A549 (cell line): ENCODE measurements at regions not wholly inside any gene's neighbourhood (a gene's known extent, or its start where the extent isn't known, plus 50 kb on each side); places are given as distances from the start of the nearest gene placed in this dataset.

Source experiments
- ATAC-seq, 2 experiments: fragments of 200-7000 bp in 1 of 2; fragments of >200 bp in 1 of 2; cut with Nextera tagmentation in 1 of 2; cut with Tn5 transposase in 1 of 2; 3 replicates each; pipeline versions ENCODE4 v1.8.0 to v1.9.1; 2018 to 2020; ENCODE audit warnings: mild to moderate bottlenecking in 1 of 2, moderate library complexity in 1 of 2
- CTCF ChIA-PET: fragments of 300-600 bp; sonication (Branson Sonifier 250); formaldehyde crosslinking; extraction: SDS; loops from one replicate; lab custom pipeline; 2021; ENCODE audit warnings: antibody characterized with exemption, inconsistent platforms; lab: Yijun Ruan, JAX
- POLR2A ChIA-PET: fragments of 350-600 bp; formaldehyde crosslinking; extraction: SDS; loops from one replicate; lab custom pipeline; 2021; ENCODE audit warnings: antibody characterized with exemption, inconsistent platforms; lab: Yijun Ruan, JAX
- DNase-seq, 2 experiments: peaks; one replicate each; pipeline versions ENCODE4 v3.0.0 to v3.0.0-alpha.2; 2011 to 2016; ENCODE audit warnings: low read depth in 1 of 2, low spot score in 1 of 2
- FAIRE-seq: peaks from 2 replicates; lab custom pipeline; 2011; peaks lifted over from hg19 to GRCh38; lab: Jason Lieb, UNC
- H3K27ac ChIP-seq, 2 experiments: fragments of >200 bp; sonication (Bioruptor Twin); formaldehyde crosslinking; 3 replicates each; pipeline ENCODE4 v1.5.1; 2016 to 2017
- H3K4me1 ChIP-seq: fragments of >200 bp; sonication (Bioruptor Twin); formaldehyde crosslinking; 3 replicates; pipeline ENCODE4 v1.6.1; 2016
- H3K4me2 ChIP-seq: fragments of >200 bp; sonication (Bioruptor Twin); formaldehyde crosslinking; 3 replicates; pipeline ENCODE4 v1.6.1; 2016
- H3K4me3 ChIP-seq: fragments of >200 bp; sonication (Bioruptor Twin); formaldehyde crosslinking; 3 replicates; pipeline ENCODE4 v1.5.1; 2016
- H3K9me3 ChIP-seq: fragments of >200 bp; sonication (Bioruptor Twin); formaldehyde crosslinking; 3 replicates; pipeline ENCODE4 v1.6.1; 2016
- BCL3 ChIP-seq: fragments of >200 bp; sonication (Bioruptor Twin); formaldehyde crosslinking; IDR thresholded peaks from 3 replicates; pipeline ENCODE4 v1.6.1; 2016
- CHD4 ChIP-seq: fragments of 200-600 bp; sonication (generic); IDR thresholded peaks from 2 replicates; pipeline ENCODE4 v1.6.1; 2016; ENCODE audit warnings: antibody characterized with exemption, mild to moderate bottlenecking, borderline replicate concordance
- EHF ChIP-seq: fragments of 250-450 bp; sonication (Bioruptor Pico); IDR thresholded peaks from 2 replicates; pipeline ENCODE4 v1.5.0; 2020; ENCODE audit warnings: mild to moderate bottlenecking
- EHMT2 ChIP-seq: fragments of 200-600 bp; sonication (generic); IDR thresholded peaks from 2 replicates; pipeline ENCODE4 v1.6.1; 2016; ENCODE audit warnings: antibody characterized with exemption, low read depth, mild to moderate bottlenecking, moderate library complexity
- EP300 ChIP-seq, 2 experiments: fragments of >200 bp; sonication (Bioruptor Twin); formaldehyde crosslinking; IDR thresholded peaks; 2 replicates in 1 of 2; 3 replicates in 1 of 2; pipeline ENCODE4 v1.6.1; 2016 to 2017
- ESRRA ChIP-seq: fragments of 150-350 bp; IDR thresholded peaks from 2 replicates; pipeline ENCODE4 v1.6.1; 2014; ENCODE audit warnings: mild to moderate bottlenecking, low read length, borderline replicate concordance
- FOSB ChIP-seq: fragments of 250-450 bp; sonication (Bioruptor Pico); IDR thresholded peaks from 2 replicates; pipeline ENCODE4 v1.5.0; 2020; ENCODE audit warnings: mild to moderate bottlenecking, moderate library complexity
- HEYL ChIP-seq: fragments of 250-450 bp; sonication (Bioruptor Pico); IDR thresholded peaks from 2 replicates; pipeline ENCODE4 v1.8.0; 2021; ENCODE audit warnings: mild to moderate bottlenecking, moderate library complexity
- JUNB ChIP-seq: fragments of >200 bp; sonication (Bioruptor Twin); formaldehyde crosslinking; IDR thresholded peaks from 2 replicates; pipeline ENCODE4 v1.6.1; 2016
- KDM1A ChIP-seq: fragments of 200-600 bp; sonication (generic); IDR thresholded peaks from 2 replicates; pipeline ENCODE4 v1.6.1; 2016; ENCODE audit warnings: low read depth, mild to moderate bottlenecking
- KDM5A ChIP-seq: fragments of 200-600 bp; sonication (generic); IDR thresholded peaks from 2 replicates; pipeline ENCODE4 v1.6.1; 2016; ENCODE audit warnings: antibody characterized with exemption, mild to moderate bottlenecking
- MAZ ChIP-seq: fragments of 150-350 bp; IDR thresholded peaks from 2 replicates; pipeline ENCODE4 v1.6.1; 2014; ENCODE audit warnings: antibody characterized with exemption, low read depth, low read length, borderline replicate concordance
- NPAS2 ChIP-seq: fragments of 250-450 bp; sonication (Bioruptor Pico); IDR thresholded peaks from 2 replicates; pipeline ENCODE4 v1.8.0; 2022; ENCODE audit warnings: mild to moderate bottlenecking, moderate library complexity, borderline replicate concordance
- RAD21 ChIP-seq, 2 experiments: fragments of >200 bp in 1 of 2; sonication (Bioruptor Twin) in 1 of 2; formaldehyde crosslinking in 1 of 2; IDR thresholded peaks in 1 of 2; conservative IDR thresholded peaks in 1 of 2; 2 replicates in 1 of 2; 3 replicates in 1 of 2; pipeline ENCODE4 v1.6.1; 2012 to 2018; ENCODE audit warnings: inconsistent platforms in 1 of 2
- SMC3 ChIP-seq: fragments of >200 bp; sonication (Bioruptor Twin); formaldehyde crosslinking; IDR thresholded peaks from 3 replicates; pipeline ENCODE4 v1.6.1; 2018; ENCODE audit warnings: inconsistent platforms
- ZFP36 ChIP-seq: fragments of 450-650 bp; IDR thresholded peaks from 2 replicates; pipeline ENCODE4 v1.6.1; 2014; ENCODE audit warnings: borderline replicate concordance; ENCODE audit not compliant: partially characterized antibody
- ZSCAN20 ChIP-seq: fragments of 250-450 bp; sonication (Bioruptor Pico); IDR thresholded peaks from 2 replicates; pipeline ENCODE4 v1.8.0; 2022; ENCODE audit warnings: mild to moderate bottlenecking, moderate library complexity
- WGBS: methylation state at CpG from one replicate; pipeline ENCODE4 v1.1.6; 2017; ENCODE audit errors: missing lambda C conversion rate; 5-methylcytosine and 5-hydroxymethylcytosine counted together
- TF ChIP-seq, protein P1 (sequence below): IDR thresholded peaks from 2 replicates; pipeline ENCODE4 v1.6.1; 2012; ENCODE audit warnings: low read depth, borderline replicate concordance
- TF ChIP-seq, protein P2 (sequence below): fragments of 200-600 bp; sonication (generic); IDR thresholded peaks from 2 replicates; pipeline ENCODE4 v1.6.1; 2016; ENCODE audit warnings: antibody characterized with exemption, mild to moderate bottlenecking, moderate library complexity
- TF ChIP-seq, protein P3 (sequence below): IDR thresholded peaks from 2 replicates; pipeline ENCODE4 v1.6.1; 2012

GRCh38 chr14:52202151-52202550, 65.3 kb upstream of the PTGDR start:
- H3K27ac ChIP-seq: no peak overlapping the region
- no peak for DNase-seq
- no peak overlapping the region for H3K4me2 ChIP-seq
- H3K9me3 ChIP-seq: peaks cover under 1% of the 10 kb centered on the region; the same call in 1 of the 3 replicates
- FAIRE-seq: no peak
- ATAC-seq: no peak
- H3K4me1 ChIP-seq: no peaks in the 10 kb centered on the region
- POLR2A ChIA-PET: no interaction called here
- TF ChIP-seq ESRRA: no peak
- TF ChIP-seq RAD21 (conservative IDR thresholded peaks at IDR 0.05 in 1 of 2, IDR thresholded peaks at IDR 0.05 in 1 of 2): no peak
- no peak for TF ChIP-seq BCL3
- no peak for TF ChIP-seq KDM5A
- no peak for TF ChIP-seq CHD4
- TF ChIP-seq SMC3: no peak
- TF ChIP-seq, protein P1, sequence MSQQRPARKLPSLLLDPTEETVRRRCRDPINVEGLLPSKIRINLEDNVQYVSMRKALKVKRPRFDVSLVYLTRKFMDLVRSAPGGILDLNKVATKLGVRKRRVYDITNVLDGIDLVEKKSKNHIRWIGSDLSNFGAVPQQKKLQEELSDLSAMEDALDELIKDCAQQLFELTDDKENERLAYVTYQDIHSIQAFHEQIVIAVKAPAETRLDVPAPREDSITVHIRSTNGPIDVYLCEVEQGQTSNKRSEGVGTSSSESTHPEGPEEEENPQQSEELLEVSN: no peak
- TF ChIP-seq, protein P2, sequence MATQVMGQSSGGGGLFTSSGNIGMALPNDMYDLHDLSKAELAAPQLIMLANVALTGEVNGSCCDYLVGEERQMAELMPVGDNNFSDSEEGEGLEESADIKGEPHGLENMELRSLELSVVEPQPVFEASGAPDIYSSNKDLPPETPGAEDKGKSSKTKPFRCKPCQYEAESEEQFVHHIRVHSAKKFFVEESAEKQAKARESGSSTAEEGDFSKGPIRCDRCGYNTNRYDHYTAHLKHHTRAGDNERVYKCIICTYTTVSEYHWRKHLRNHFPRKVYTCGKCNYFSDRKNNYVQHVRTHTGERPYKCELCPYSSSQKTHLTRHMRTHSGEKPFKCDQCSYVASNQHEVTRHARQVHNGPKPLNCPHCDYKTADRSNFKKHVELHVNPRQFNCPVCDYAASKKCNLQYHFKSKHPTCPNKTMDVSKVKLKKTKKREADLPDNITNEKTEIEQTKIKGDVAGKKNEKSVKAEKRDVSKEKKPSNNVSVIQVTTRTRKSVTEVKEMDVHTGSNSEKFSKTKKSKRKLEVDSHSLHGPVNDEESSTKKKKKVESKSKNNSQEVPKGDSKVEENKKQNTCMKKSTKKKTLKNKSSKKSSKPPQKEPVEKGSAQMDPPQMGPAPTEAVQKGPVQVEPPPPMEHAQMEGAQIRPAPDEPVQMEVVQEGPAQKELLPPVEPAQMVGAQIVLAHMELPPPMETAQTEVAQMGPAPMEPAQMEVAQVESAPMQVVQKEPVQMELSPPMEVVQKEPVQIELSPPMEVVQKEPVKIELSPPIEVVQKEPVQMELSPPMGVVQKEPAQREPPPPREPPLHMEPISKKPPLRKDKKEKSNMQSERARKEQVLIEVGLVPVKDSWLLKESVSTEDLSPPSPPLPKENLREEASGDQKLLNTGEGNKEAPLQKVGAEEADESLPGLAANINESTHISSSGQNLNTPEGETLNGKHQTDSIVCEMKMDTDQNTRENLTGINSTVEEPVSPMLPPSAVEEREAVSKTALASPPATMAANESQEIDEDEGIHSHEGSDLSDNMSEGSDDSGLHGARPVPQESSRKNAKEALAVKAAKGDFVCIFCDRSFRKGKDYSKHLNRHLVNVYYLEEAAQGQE: no peak
- TF ChIP-seq EHMT2: no peak
- TF ChIP-seq ZSCAN20: no peak
- no peak for TF ChIP-seq EHF (CRISPR knock-in tag)
- TF ChIP-seq FOSB (CRISPR knock-in tag): no peak
- TF ChIP-seq MAZ: no peak
- no peak for TF ChIP-seq HEYL (CRISPR knock-in tag)
- no peak for TF ChIP-seq JUNB
- CTCF ChIA-PET: interaction anchor here (1.0 kb wide), 1 partner anchor 158 kb away, joined by 3 read pairs; no protein-coding TSS in a partner anchor
- no peak overlapping the region for H3K4me3 ChIP-seq

DNA sequence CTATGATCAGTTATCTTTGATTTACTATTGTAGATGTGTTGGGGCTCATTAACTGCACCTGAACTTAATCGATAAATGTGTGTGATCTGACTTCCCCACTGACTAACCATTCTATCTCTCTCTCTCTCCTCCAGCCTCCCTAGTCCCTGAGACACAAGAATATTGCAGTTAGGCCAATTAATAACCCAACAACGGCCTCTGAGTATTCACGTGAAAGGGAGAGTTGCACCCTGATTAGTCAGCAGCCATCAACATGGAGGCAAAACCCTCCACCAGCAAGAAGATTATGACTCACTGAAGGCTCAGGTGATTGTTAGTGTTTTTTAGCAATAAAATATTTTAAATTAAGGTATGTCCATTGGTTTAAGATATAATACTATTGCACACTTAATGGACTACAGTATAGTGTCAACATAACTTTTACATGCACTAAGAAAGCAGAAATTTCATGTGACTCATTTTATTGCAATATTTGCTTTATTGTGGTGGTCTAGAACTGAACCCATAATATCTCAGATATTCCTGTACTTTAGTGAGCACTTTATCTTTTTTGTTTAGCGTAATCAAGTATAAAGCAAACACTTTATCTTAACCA, 77.1 kb upstream of the PTGDR start:
- H3K9me3 ChIP-seq: no peaks in the 10 kb centered on the region
- no peaks in the 10 kb centered on the region for H3K4me1 ChIP-seq
- ChIA-PET CTCF (no interaction called here), POLR2A (no interaction called here)
- FAIRE-seq (no peak), ATAC-seq (no peak), DNase-seq (no peak)
- H3K27ac ChIP-seq: no peak overlapping the region
- TF ChIP-seq, protein P3, sequence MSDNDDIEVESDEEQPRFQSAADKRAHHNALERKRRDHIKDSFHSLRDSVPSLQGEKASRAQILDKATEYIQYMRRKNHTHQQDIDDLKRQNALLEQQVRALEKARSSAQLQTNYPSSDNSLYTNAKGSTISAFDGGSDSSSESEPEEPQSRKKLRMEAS: no peak
- no peak overlapping the region for H3K4me2 ChIP-seq
- 22% methylated on average over 4 of the region's 4 CpGs for WGBS
- no peak overlapping the region for H3K4me3 ChIP-seq

DNA sequence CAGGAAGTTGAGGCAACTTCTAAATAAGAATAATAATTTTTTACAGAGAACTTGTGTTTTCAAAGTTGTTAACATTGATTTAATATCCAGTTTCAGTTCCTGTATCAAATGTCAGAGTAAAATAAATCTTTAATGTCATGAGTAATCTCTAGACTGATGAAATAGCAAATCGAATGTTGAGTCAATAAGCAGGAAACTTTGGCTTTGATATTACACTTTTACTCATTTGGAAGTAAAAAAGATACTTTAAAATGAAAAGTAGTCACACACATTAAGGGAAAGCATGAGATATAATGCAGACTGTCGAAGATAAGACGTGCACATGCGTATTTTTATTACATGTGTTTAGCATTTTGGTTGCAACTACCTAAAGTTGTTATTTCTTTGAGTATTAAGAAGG, 78.2 kb upstream of the PTGDR start:
- POLR2A ChIA-PET: no interaction called here
- Histone ChIP-seq H3K4me2 (no peak overlapping the region), H3K27ac (no peak overlapping the region), H3K9me3 (no peaks in the 10 kb centered on the region), H3K4me3 (no peak overlapping the region), H3K4me1 (no peaks in the 10 kb centered on the region)
- TF ChIP-seq KDM1A (no peak), FOSB (CRISPR knock-in tag) (no peak), NPAS2 (CRISPR knock-in tag) (no peak), ZFP36 (no peak), RAD21 (conservative IDR thresholded peaks at IDR 0.05 in 1 of 2, IDR thresholded peaks at IDR 0.05 in 1 of 2) (no peak), EP300 (IDR thresholded peaks at IDR 0.05) (no peak), ESRRA (no peak)
- 31% methylated on average over 4 of the region's 4 CpGs for whole genome bisulfite sequencing
- FAIRE-seq (no peak), ATAC-seq (no peak), DNase-seq (no peak)
- CTCF ChIA-PET: interaction anchor here (1.1 kb wide), 1 partner anchor 24 kb away, joined by 3 read pairs; no protein-coding TSS in a partner anchor
